Immature natural killer cell (primary cell): ENCODE measurements at regions not wholly inside any gene's neighbourhood (a gene's known extent, or its start where the extent isn't known, plus 50 kb on each side); places are given as distances from the start of the nearest gene placed in this dataset.
"Not testable (repeated sequence)": the region's sequence is repeated elsewhere in the genome, so short reads cannot be mapped to it uniquely, and the experiment has no call there.

Source experiments
- DNase-seq, 3 donors: peaks; one replicate each; pipeline ENCODE4 v3.0.0; 2022; ENCODE audit warnings: mixed read lengths in 1 of 3
- H3K27ac Mint-ChIP-seq, 6 donors: one replicate each; pipeline ENCODE4 v1.8.0; 2020; ENCODE audit warnings: mixed read lengths in 6 of 6, mild to moderate bottlenecking in 5 of 6, inconsistent platforms in 4 of 6, moderate library complexity in 3 of 6
- H3K27me3 Mint-ChIP-seq, 3 donors: one replicate each; pipeline ENCODE4 v1.8.0; 2020 to 2021; ENCODE audit warnings: low read depth in 3 of 3, mild to moderate bottlenecking in 3 of 3, mixed read lengths in 3 of 3, moderate library complexity in 3 of 3, inconsistent platforms in 1 of 3
- H3K36me3 Mint-ChIP-seq, 3 donors: one replicate each; pipeline ENCODE4 v1.8.0; 2020; ENCODE audit warnings: mixed read lengths in 3 of 3, inconsistent platforms in 2 of 3, mild to moderate bottlenecking in 2 of 3
- H3K4me1 Mint-ChIP-seq, 2 donors: one replicate each; pipeline ENCODE4 v1.8.0; 2020; ENCODE audit warnings: inconsistent platforms in 2 of 2, mild to moderate bottlenecking in 2 of 2, mixed read lengths in 2 of 2, moderate library complexity in 1 of 2
- H3K4me3 Mint-ChIP-seq, 5 donors: one replicate each; pipeline ENCODE4 v1.8.0; 2020; ENCODE audit warnings: mild to moderate bottlenecking in 5 of 5, mixed read lengths in 5 of 5, inconsistent platforms in 3 of 5, moderate library complexity in 3 of 5
- H3K9me3 Mint-ChIP-seq, 6 donors: one replicate each; pipeline ENCODE4 v1.8.0; 2020; ENCODE audit warnings: mild to moderate bottlenecking in 6 of 6, mixed read lengths in 6 of 6, inconsistent platforms in 4 of 6, moderate library complexity in 3 of 6

DNA sequence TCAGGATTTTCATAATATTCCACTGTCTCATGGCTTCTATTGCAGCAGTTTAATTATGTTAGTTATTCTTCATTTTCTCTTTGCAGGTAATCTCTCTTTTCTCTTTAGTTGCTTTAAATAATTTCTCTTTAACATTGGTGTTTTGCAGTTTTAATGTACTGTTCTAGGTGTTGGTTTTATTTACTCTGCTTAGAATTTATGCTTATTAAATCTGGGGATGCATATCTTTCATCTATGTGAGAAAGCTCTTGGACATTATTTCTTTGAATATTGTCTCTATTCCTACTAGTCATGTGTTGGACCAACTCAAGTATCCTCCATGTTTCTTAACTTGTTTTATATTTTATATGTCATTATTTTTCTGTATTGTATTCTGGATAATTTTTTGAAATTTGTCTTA is 218.7 kb upstream of the TUT7 start:
- H3K9me3 Mint-ChIP-seq: peaks cover 0 to 5% (median 2%) of the 10 kb centered on the region in 6 donors
- H3K27me3 Mint-ChIP-seq: peaks cover 0 to 6% (median 6%) of the 10 kb centered on the region in 3 donors
- no peaks in the 10 kb centered on the region for H3K36me3 Mint-ChIP-seq
- DNase-seq: no peak
- no peak overlapping the region for H3K27ac Mint-ChIP-seq
- no peaks in the 10 kb centered on the region for H3K4me1 Mint-ChIP-seq
- H3K4me3 Mint-ChIP-seq: no peak overlapping the region

GRCh38 chr9:86565603-86566002 is 211.4 kb upstream of the TUT7 start:
- H3K9me3 Mint-ChIP-seq, H3K36me3 Mint-ChIP-seq, H3K4me3 Mint-ChIP-seq, H3K4me1 Mint-ChIP-seq, H3K27ac Mint-ChIP-seq, DNase-seq: not testable (repeated sequence)
- peaks cover 4 to 14% (median 4%) of the 10 kb centered on the region in 3 donors for H3K27me3 Mint-ChIP-seq

- no peak for DNase-seq
- no peaks in the 10 kb centered on the region for H3K4me1 Mint-ChIP-seq
- no peaks in the 10 kb centered on the region for H3K36me3 Mint-ChIP-seq
- peaks cover 3 to 13% (median 5%) of the 10 kb centered on the region in 3 donors for H3K27me3 Mint-ChIP-seq
- no peak overlapping the region for H3K27ac Mint-ChIP-seq
- peaks cover 0 to 2% (median 0%) of the 10 kb centered on the region in 6 donors for H3K9me3 Mint-ChIP-seq
- H3K4me3 Mint-ChIP-seq: no peak overlapping the region
These were observed 209.7 kb upstream of the TUT7 start for GRCh38 chr9:86563936-86564335.

DNA sequence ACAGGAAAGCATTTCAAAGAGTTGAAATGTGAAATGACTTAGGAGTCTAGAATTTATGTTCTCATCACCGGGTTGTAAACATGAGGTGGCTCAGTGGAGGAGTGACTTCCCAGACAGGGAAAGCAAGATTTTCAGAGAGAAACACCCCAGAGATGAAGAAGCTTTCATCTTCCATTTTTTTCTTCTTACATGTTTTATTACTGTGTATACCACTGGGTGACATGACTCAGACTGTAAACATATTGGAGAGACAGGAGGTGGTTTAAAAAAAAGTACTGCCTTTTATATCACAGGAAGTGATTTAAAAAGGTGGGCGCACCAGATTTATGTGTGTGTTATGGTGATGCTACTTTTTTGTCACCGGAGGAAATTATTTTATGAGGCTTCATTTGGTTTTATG is 209.1 kb upstream of the TUT7 start:
- DNase-seq: no peak
- Mint-ChIP-seq H3K4me3 (no peak overlapping the region), H3K36me3 (no peaks in the 10 kb centered on the region), H3K4me1 (no peaks in the 10 kb centered on the region), H3K9me3 (peaks cover 0 to 1% (median 0%) of the 10 kb centered on the region in 6 donors), H3K27me3 (peaks cover 3 to 13% (median 6%) of the 10 kb centered on the region in 3 donors), H3K27ac (no peak overlapping the region)

- Mint-ChIP-seq H3K27me3 (peaks cover 3 to 7% (median 7%) of the 10 kb centered on the region in 3 donors), H3K9me3 (no peaks in the 10 kb centered on the region), H3K27ac (no peak overlapping the region)
These were observed 208.5 kb upstream of the TUT7 start for GRCh38 chr9:86562691-86563090.

GRCh38 chr9:86557918-86558317 is 203.7 kb upstream of the TUT7 start:
- Mint-ChIP-seq H3K4me1 (no peaks in the 10 kb centered on the region), H3K4me3 (no peak overlapping the region), H3K27ac (no peak overlapping the region), H3K9me3 (no peaks in the 10 kb centered on the region), H3K36me3 (no peaks in the 10 kb centered on the region), H3K27me3 (peaks cover 3 to 8% (median 4%) of the 10 kb centered on the region in 3 donors)
- DNase-seq: no peak

More at GRCh38 chr9:86562691-86563090, 208.5 kb upstream of the TUT7 start:
- DNase-seq: no peak
- Mint-ChIP-seq H3K4me3 (no peak overlapping the region), H3K36me3 (no peaks in the 10 kb centered on the region), H3K4me1 (no peaks in the 10 kb centered on the region)

GRCh38 chr9:86557063-86557766 is 203.0 kb upstream of the TUT7 start:
- H3K27me3 Mint-ChIP-seq: peaks cover 3 to 8% (median 4%) of the 10 kb centered on the region in 3 donors
- no peak overlapping the region for H3K4me3 Mint-ChIP-seq
- H3K27ac Mint-ChIP-seq: no peak overlapping the region
- no peak for DNase-seq
- no peaks in the 10 kb centered on the region for H3K36me3 Mint-ChIP-seq
- H3K9me3 Mint-ChIP-seq: no peaks in the 10 kb centered on the region
- no peaks in the 10 kb centered on the region for H3K4me1 Mint-ChIP-seq

- Mint-ChIP-seq H3K36me3 (no peaks in the 10 kb centered on the region), H3K27me3 (peaks cover 4 to 16% (median 7%) of the 10 kb centered on the region in 3 donors), H3K9me3 (no peaks in the 10 kb centered on the region), H3K27ac (no peak overlapping the region), H3K4me3 (no peak overlapping the region), H3K4me1 (no peaks in the 10 kb centered on the region)
- no peak for DNase-seq
These were observed 201.5 kb upstream of the TUT7 start for GRCh38 chr9:86555661-86556060.

DNA sequence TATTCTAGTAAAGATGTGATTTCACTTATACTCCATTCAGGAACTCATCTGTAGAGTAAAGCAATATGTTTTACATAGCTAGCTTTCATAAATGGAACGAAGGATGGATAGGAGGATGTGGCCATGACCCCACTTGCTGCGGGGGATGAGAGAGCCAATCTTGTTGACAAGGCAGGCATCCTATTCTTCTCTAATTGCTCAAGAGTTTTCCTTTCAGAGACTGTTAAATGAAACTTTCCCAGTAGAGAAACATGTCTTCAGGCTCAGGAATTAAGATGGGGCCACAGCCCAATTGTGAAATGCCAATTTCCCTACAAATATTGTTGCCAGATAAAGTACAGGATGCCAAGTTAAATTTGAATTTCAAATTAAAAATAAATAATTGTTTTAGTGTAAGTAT is 196.2 kb upstream of the TUT7 start:
- Mint-ChIP-seq H3K9me3 (peaks cover 0 to 4% (median 0%) of the 10 kb centered on the region in 6 donors), H3K4me1 (no peaks in the 10 kb centered on the region), H3K27ac (no peak overlapping the region), H3K4me3 (no peak overlapping the region), H3K36me3 (no peaks in the 10 kb centered on the region), H3K27me3 (peaks cover 4 to 21% (median 4%) of the 10 kb centered on the region in 3 donors)
- no peak for DNase-seq

DNA sequence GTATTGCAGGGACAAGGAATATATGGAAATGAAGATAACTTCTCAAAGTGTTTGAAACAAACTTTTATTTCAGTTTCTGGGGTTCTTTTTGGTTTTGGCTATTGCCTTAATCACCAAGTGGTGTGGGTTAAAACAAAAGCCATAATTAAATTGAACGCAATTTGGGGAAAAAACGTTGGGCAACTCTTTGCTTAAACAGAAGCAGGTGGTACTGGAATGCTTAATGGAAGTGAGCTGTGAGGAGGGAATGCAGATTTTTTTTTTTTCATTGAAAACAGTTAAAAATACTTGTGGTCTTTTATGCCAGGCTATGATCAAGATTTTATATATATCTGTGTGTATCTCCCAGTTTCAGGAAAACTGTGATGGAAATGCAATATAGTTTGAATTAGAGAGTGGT is 195.7 kb upstream of the TUT7 start:
- Mint-ChIP-seq H3K4me1 (no peaks in the 10 kb centered on the region), H3K27ac (no peak overlapping the region), H3K36me3 (no peaks in the 10 kb centered on the region)

DNA sequence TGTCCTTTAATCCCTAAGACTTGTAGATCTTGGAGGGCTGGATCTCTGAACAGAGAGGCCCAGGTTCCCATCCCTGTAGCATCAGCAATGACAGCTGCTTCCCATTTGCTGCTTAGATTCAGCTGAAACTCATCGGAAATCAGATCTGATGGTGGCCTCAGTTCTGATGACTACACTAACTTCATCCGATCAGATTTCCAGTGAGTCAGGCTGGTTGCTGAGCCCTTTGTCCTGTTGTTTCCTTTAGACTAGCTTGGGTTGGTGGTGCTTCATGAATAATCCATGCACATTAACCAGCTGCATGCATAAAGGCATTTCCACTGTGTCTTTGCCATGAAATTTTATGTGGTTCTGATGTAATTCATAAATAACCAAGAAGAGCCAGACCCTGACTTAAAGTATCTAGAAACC is 195.2 kb upstream of the TUT7 start:
- no peaks in the 10 kb centered on the region for H3K36me3 Mint-ChIP-seq
- no peak for DNase-seq
- H3K27ac Mint-ChIP-seq: no peak overlapping the region
- H3K4me3 Mint-ChIP-seq: no peak overlapping the region
- H3K27me3 Mint-ChIP-seq: peaks cover 4 to 21% (median 5%) of the 10 kb centered on the region in 3 donors
- H3K4me1 Mint-ChIP-seq: no peaks in the 10 kb centered on the region
- H3K9me3 Mint-ChIP-seq: peaks cover 0 to 4% (median 0%) of the 10 kb centered on the region in 6 donors

More for the DNA sequence above, 195.7 kb upstream of the TUT7 start:
- Mint-ChIP-seq H3K9me3 (peaks cover 0 to 4% (median 0%) of the 10 kb centered on the region in 6 donors), H3K27me3 (peaks cover 4 to 21% (median 5%) of the 10 kb centered on the region in 3 donors), H3K4me3 (no peak overlapping the region)
- DNase-seq: no peak

GRCh38 chr9:86548220-86548619 is 194.0 kb upstream of the TUT7 start:
- H3K9me3 Mint-ChIP-seq: peaks cover 0 to 4% (median 0%) of the 10 kb centered on the region in 6 donors
- peaks cover 4 to 13% (median 5%) of the 10 kb centered on the region in 3 donors for H3K27me3 Mint-ChIP-seq
- H3K4me3 Mint-ChIP-seq: no peak overlapping the region
- no peak overlapping the region for H3K27ac Mint-ChIP-seq
- H3K4me1 Mint-ChIP-seq: no peaks in the 10 kb centered on the region
- no peaks in the 10 kb centered on the region for H3K36me3 Mint-ChIP-seq
- DNase-seq: no peak

- H3K27me3 Mint-ChIP-seq: peaks cover 4 to 13% (median 9%) of the 10 kb centered on the region in 3 donors
- no peak for DNase-seq
- H3K4me3 Mint-ChIP-seq: no peak overlapping the region
- no peaks in the 10 kb centered on the region for H3K36me3 Mint-ChIP-seq
- peaks cover 0 to 4% (median 0%) of the 10 kb centered on the region in 6 donors for H3K9me3 Mint-ChIP-seq
- no peak overlapping the region for H3K27ac Mint-ChIP-seq
- H3K4me1 Mint-ChIP-seq: no peaks in the 10 kb centered on the region
These were observed 193.4 kb upstream of the TUT7 start for GRCh38 chr9:86547571-86547970.

- H3K27ac Mint-ChIP-seq: no peak overlapping the region
- H3K4me1 Mint-ChIP-seq: no peaks in the 10 kb centered on the region
- peaks cover 0 to 9% (median 9%) of the 10 kb centered on the region in 3 donors for H3K27me3 Mint-ChIP-seq
These were observed 192.5 kb upstream of the TUT7 start for GRCh38 chr9:86546712-86547111.

DNA sequence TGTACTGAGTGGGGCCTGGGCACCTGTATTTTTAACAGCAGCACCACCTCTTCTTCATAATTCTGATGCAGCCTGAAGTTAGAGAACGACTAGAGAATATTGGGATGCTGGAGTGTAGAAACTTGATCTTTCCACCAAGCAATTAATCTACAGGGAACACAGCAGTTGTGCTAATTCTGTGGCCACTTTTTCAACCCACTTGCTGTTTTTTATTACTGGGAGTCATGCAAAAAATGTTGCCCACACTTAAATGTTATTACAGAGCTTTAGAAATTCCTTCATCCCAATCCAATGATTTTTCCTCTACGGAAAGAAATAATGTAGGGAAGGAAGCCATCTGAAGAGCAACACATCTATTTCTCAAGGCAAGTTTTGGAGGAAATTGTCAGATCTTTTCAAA is 190.9 kb upstream of the TUT7 start:
- no peak for DNase-seq
- H3K4me1 Mint-ChIP-seq: no peaks in the 10 kb centered on the region
- no peaks in the 10 kb centered on the region for H3K36me3 Mint-ChIP-seq
- peaks cover 0 to 3% (median 0%) of the 10 kb centered on the region in 6 donors for H3K9me3 Mint-ChIP-seq
- no peak overlapping the region for H3K4me3 Mint-ChIP-seq
- H3K27ac Mint-ChIP-seq: no peak overlapping the region
- H3K27me3 Mint-ChIP-seq: peaks cover 0 to 9% (median 5%) of the 10 kb centered on the region in 3 donors

More at GRCh38 chr9:86546712-86547111, 192.5 kb upstream of the TUT7 start:
- Mint-ChIP-seq H3K9me3 (peaks cover 0 to 4% (median 0%) of the 10 kb centered on the region in 6 donors), H3K4me3 (no peak overlapping the region), H3K36me3 (no peaks in the 10 kb centered on the region)
- no peak for DNase-seq
